CD4-positive, alpha-beta T cell treated with Interleukin-1 beta for 1 hour (primary cell): ENCODE measurements at regions not wholly inside any gene's neighbourhood (a gene's known extent, or its start where the extent isn't known, plus 50 kb on each side); places are given as distances from the start of the nearest gene placed in this dataset.
"Not testable (repeated sequence)": the region's sequence is repeated elsewhere in the genome, so short reads cannot be mapped to it uniquely, and the experiment has no call there.

Experiments
- DNase-seq, 2 donors: peaks; one replicate each; pipeline ENCODE4 v3.0.0-alpha.2; 2020 to 2022

DNA sequence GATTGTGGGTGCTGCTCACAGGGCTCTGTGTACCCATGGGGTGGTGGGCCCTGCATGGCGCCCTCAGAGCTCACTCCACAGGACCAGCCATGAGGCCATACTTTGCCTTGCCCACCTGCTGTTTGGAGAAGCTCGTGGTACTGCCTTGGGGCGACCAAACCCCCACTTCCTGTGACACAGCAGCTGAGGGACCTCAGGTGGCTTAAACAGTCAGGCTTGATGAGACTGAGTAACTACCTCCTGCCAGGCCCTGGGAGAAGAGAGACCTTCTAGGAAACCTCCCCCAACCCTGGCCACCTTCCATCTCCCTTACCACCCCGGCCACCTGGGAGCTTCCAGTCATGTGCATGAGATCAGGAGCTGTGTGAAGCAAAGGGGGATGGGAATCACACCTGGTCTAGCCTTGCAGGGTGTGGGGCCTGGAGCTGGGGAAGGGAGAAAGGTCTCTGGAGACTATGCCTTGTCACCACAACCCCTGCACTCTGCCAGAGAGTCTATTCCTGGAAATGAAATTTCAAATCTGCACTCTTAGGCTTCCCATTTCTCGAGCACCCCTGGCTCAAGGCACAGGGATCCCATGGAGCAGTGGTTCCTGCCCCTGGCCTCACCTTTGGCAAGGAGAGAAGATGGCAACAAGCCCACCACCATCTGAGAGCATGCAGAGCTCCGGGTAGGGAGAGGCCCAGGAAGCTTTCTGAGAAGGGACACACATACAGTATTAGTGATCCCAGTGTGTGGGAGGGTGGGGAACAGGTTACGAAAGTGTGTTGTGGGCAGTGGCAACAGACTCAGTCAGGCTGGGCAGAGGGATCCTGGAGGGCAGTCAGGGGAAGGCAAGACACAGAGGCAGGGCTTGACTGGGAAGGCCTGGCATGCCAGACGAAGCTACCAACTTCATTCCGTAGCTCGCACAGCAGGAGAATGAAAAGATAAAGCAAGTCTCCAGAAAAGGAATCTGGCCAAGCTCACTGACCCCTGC, 125.0 kb downstream of the URI1 start:
- no peak for DNase-seq

DNA sequence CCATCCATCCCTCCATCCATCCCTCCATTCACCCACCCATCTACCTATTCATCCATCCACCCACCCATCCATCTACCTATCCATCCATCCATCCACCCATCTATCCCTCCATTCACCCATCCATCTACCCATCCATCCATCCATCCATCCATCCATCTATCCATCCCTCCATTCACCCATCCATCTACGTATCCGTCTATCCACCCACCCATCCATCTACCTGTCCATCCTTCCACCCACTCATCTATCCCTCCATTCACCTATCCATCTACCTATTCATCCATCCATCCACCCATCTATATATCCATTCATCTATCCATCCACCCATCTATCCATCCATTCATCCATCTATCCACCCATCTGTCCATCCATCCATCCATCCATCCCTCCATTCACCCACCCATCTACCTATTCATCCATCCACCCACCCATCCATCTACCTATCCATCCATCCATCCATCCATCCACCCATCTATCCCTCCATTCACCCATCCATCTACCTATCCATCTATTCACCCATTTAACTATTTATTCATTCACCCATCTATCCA, 126.0 kb downstream of the URI1 start:
- not testable (repeated sequence) for DNase-seq

DNA sequence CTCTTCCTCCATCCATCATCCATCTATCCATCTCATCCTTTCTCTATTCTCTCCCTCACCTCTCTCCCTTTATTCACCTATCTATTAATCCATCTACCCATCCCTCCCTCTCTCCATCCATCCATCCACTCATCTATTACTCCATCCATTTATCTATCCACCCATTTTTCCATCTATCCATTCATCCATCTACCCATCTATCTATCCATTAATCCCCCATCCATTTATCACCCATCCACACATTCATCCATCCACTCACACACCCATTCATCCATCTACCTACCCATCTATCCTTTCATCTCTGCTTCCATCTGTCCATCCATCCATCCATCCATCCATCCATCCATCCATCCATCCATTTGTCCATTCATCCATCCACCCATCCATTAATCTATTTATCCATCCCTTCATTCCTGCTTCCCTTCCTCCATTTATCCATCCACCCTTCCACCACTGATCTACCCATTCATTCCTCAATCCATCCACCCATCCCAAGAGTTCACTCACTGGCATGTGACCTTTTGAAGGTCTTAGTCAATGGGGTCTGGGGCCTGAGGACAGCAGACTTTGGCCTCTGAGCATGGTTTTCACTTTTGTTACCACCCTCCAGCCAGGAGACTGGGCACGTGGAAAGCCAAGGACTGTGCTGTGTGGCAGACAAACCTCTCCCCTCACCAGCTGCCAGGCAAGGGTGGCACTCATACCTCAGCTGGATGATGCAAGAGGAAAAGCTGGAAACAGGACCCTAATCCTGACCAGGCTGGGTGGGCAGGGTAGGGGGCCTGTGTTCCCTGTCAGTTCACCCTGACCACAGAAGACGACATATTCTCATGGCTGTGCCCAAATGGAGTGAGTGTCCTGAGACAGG, 126.7 kb downstream of the URI1 start:
- no peak for DNase-seq

DNA sequence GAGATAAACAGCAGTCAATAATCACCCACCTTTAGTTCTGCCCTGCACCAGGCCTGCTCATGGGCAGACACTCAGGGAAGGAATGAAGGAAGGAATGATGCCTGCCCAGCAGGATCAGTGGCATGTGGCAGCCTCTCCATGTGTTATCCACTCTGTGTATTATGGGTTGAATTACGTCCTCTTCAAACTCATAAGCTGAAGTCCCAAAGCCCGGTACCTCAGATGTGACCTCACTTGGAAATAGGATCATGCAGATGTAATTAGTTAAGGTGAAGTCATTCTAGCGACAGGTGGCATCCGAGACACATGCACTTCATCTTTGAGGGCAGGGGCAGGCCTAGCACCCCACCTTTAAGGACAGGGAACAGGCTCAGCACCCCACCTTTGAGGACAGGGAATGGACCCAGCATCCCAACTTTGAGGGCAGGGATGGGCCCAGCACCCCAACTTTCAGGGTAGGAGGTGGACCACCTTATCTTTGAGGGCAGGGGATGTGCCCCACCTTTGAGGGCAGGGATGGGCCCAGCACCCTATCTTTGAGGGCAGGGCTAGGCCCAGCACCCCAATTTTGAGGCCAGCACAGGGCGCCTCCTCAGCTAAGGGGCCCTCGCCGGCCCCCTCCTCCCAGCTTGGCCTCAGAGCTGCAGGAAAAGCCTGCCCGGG, 127.6 kb downstream of the URI1 start:
- DNase-seq, result no peak

DNA sequence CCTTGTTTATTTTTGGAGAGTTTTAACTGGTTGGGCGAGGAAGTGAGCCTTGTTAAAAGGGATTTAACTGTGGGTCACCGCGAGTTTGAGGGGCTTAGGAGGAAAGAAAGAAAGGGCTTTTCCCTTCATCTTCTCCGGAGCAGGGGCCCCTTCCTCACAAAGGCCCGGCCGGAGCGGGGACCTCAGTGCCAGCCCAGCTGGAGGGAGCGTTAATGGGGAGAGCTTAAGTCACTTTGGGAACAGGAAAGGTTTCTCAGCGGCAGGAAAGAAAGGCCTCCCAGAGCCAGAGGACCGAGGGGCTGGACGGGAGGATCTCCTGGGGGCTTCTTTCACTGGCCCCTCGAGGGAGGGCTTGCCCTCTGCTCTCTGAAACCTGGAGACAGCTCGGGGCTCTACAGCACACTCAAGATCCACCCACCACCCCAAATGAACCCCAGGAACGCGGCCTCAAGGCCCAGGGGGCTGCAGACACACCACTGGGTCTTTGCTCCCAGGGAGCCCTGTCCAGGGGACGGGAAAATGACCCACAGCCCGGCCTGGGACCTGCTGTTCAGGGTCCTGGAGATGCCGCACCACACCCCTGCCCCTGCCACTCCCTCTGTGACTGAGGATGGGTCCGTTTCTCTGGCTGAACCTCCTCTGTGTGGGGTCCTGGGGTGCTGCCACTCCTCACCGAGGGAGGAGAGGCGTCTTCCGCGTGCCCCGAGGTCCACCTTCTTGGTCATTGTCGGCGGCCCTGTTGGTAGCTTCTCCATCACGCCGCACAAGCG, 128.3 kb downstream of the URI1 start:
- no peak for DNase-seq

DNA sequence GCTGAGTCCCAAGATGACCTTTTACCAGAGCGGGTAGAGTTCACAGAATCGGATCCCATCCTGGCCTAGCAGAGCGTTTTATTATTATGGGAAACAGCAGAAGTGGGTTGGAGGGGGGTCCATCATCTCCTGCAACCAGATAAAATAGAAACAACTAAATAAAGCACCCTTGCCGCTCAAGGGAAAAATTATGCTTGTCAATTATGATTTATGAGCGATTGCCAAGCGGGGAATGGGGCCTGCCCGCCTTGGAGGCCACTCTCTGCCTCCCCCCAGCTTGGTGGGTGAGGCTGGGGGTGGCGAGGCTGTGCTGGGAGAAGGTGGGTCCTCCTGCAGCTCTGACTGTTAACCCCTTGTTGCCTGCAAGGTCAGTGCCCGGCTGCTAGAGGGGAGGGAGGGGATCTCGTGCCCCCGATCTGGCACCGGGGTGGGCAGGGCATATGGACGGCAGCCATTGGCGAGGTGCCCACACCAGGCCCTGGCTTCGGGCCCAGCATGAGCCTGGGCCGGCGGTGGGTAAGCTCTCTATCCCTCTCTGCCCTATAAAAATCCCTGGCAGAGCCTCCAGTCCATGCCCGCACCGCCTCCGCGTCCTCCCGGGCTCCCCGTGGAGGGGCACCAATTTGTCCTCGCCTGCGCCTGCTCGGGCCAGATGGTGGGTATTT, 129.1 kb downstream of the URI1 start:
- DNase-seq, result no peak

DNA sequence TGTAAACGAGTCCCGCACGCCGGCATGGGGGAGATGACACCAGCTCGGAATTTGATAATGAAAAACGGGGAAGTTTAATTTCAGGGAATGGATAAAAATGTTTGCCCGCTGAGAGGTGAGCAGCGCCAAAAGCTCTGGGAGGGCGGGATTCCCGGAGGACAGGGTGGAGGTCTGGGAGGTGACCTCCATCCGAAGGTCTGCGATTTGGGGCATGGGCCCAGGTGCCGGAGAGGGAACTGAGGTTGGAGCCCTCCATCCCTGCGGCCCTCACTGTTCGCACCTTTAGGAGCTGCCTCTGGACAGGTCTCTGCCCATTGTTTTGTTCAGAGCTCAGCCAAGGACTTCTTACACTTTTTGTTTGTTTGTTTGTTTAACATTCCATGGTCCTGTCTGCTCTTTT, 129.8 kb downstream of the URI1 start:
- no peak for DNase-seq

DNA sequence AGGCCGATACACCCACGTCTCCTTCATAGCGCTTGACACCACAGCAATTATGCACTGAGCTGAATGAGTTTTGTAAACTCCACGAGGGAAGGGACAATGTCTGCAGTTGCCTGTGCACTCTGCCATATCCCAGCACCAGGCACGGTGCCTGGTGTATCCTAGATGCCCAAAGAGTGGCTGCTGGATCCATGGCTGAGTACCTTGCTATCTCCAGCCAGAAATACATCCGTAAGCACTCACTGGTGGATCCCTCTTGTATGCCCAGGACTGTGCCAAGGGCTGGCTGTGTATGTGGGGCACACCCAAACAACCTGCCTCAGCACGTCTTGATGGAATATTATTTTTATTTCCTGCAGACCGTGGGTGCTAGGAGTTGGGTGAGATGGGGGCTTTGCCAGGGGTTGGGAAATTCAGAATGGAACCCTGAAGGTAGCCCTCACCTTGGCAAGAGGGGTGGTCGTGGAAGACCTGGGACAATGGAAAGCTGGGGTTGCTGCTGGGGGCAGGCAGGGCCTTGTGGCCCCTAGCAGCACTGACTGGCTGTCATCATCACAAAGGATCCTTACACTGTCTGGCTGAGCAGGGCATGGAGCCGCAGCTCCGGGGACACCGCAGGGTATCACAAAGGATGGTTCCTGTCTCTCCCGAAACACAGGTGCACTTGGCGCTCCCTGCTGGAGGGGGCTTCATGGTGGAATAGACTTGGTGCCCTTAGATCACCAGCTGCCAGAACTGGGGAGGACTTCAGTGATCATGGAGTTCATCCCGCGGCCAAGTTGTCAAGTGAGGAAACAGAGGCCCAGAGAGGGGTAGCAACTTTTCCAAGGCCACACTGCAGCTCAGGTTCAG, 131.3 kb downstream of the URI1 start:
- DNase-seq, result no peak

DNA sequence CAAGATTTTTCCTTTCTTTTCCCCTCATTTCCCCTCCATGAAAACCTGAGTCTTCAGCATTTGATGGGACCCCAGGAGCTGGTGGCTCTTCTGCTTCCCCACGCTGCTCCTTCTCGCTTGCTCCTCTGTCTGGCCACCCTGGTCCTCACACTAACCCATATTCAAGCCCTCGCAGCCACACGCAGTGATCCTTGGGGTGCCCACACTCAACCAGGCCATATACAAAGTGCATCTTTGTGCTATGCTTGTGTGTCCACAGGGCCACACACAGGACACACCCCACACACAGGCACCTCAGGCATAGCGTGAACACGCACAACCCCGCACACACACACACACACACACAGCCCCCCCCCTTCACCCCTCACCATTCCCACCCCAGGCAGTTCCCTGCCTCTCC, 132.1 kb downstream of the URI1 start:
- no peak for DNase-seq

DNA sequence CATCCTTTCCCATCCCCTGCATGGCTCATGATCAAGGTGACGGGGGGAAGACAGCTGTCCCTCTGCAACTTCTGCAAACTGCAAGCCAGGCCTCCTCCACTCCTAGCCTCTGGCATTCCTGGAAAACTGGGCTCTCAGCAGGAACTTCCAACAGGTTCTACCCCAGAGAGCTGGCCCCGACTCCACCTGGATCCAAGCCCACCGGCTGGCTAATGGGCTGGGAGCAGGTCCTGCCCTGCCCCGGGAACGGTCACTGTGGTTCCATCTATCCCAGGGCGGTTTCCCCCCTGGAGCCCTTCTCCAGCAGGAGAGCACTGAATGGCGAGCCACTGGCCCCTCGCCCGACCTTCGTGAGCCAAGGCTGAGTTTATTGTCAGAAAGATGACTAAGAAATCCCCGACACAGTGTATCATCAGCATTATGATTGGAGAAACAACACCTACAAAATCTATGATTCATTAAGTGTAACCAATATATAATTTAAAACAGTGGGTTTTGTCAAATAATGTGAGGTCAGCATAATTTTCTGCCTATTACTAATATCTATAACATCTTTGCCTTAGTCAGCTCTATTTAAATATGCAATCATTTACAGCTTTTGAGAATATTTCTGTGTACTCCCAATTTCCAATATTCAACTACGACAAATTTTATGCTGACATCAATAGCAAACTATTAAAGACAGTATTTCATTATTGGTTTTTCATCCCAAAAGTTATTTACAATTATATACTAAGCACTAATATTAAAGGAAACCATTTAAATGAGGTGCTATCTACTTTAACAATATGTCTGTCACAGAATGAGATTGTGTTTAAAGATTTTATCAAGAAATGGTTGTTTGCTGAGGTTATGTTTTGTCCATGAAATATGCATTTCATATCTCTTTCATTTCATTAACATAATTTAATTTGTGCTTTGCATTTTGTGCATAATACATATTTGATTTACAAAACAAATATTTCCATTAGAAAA, 133.0 kb downstream of the URI1 start:
- DNase-seq, result no peak

DNA sequence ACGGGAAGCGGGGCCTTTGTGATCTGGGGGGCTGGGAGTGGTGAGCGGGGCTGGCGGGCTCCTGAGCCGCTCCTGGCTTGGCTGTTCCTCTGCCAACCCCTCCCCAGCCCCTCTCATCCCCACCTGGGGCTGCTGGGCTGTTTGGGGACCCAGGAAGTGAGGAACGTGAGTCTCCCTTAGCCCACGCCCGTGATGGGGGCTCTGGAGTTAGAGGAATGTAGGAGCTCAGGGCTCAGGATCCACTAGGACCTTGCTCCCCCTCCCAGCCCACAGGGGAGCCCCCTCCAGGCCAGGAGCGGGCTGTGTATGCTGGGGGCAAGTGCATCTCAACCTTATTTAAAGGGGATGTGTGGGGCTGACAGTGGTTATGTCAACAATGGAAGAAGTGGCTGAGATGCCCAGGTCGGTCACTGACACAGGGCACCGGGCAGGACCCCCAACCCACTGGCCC, 134.1 kb downstream of the URI1 start:
- no peak for DNase-seq

DNA sequence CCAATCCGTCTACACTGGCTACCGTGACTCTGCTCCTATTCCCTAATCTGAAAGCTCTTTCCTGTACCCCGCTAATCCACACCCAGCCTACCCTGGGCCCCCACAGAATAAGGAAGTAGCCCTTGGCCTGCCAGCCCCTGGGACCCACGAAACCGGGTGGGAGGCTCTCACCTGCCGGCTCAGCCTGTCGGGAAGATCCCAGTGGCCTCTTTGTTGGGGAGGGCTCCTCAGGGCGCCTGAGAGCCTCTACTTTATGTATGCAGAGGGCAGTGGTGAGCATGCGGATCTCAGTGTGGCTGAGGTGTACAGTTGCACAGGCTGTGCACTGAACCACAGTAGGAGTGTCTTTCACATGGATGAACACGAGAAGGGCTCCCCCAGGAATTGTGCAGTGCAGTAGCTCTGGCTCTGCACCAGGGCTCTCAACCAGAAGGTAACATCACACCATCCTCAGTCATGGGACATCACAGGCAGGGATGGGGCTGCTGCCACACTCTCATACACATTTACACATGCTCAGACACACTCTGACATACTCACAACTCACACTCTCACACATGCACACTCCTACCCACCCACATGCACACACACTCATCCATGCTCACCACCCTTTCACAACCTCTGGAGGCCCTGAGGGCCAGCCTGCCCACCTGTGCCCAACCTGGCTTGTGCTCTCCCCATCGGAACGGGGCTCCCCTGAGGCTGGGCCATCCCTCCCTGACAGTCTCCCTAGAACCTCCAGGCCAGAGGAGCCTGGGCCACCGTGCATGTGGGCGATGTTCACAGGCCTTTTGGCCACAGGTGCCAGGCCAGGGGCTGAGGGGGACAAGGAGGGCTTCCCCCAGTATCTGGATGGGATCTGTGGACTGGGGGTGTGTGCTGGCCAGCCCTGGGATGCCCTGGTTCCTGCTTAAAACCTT, 135.0 kb downstream of the URI1 start:
- DNase-seq, result no peak

DNA sequence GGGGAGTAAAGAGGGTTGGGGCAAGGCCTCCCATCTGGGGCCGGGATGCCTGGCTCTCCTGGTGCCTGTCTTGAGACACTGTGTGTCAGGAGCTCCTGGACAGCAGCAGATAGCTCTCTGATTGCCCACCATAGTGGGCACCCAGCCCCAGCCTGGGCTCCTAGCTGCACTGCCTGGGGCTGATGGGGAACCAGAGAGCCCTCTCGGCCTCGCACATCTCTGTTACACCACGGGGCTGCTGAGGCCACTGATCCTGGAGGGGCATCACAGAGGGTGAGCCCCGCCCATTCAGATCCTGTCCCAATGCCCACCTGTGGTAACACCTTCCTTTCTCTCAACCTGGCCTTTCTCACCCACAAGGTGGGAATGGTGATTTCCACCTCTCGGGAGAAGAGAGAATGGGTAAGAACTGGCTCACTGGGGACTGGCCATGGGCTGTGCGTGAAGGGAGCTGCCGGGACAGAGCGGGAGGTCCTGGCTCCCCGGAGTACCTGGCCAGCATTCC, 135.9 kb downstream of the URI1 start:
- no peak for DNase-seq

DNA sequence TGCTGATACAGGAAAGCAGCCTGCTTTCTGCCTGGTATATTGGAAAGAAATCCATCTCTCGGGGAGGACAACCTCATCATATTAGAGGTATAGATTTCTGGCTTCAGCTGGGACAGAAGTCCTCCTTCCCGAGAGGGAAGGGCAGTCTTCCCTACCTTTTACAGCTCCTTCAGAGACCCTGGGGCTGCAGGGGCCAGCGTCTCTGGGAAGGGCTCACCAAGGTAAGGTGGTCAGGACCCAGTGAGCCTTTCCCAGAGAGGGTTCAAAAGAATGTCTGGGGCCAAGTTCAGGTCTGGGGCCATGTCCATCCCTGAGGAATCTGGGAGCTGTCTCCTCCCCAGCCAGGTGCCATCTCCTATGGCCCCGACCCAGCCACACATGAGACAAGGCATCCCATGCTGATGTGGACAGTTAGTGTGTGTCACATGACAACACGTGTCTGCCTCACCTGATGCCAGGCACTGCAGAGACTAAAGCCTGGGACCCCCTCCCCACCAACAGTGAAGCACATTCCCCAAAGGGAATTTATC, 136.4 kb downstream of the URI1 start:
- DNase-seq, result no peak

DNA sequence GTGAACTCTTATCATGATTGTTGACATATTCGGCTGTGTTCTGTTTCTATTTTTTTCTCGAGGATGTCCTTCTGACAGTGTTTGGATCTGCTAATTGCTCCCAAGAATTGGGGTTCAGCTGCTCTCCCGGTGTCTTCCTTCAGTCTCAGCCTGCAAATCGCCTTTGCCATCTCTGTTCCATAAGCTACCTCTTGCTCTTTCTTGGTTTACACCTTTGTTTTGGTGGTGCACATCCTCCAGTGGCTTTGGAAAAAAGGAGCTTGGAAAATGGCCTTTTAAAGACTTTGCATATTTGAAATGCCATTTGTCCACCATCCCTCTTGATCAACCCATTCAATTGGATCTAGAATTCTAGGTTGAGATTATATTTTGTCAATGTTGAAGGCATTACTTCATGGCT, 137.2 kb downstream of the URI1 start:
- no peak for DNase-seq

DNA sequence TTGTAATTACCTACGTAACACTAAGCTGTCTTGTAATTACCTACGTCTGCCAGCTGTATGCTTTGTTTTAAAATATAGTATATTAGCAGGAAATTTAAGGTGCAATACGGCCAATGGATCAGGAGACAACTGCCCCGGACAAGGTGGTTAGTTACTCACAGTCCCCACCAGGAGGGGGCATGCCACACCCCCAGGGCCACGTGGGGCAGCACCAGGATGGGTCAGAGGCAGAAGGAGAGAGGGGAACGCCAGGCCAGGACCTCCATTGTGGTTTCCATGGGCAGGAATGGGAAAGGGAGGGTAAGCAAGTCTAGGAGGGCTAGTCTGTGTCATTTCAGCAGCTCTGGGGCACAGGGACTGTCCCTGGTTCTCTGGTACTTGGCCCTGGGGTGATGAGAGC, 140.1 kb downstream of the URI1 start:
- no peak for DNase-seq

DNA sequence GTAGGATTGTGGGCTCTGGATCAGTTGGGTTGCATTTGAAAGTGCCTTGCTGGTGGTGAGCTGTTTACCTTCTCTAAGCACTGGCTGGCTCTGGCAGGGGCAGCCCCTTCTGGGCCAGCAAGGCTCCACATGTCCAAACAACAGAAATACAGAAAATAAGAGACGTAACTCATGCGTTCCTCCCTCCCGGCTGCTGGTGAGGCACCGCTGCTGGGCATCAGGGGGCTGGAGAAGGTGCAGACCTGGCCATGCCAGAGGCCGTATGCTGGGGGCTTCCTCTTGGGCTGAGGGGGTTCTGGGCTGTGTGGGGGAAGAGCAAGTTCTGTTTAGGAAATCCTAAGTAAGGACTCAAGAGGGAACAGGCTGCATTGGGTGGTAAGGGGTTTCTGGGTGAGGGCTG, 140.6 kb downstream of the URI1 start:
- DNase-seq, result no peak
